Activated CD8-positive, alpha-beta T cell treated with anti-CD3 and anti-CD28 coated beads, Interleukin-2, amount 10 ng/mL, durations not matched to agents 7 days and 5 days (primary cell): ENCODE measurements at regions not wholly inside any gene's neighbourhood (a gene's known extent, or its start where the extent isn't known, plus 50 kb on each side); places are given as distances from the start of the nearest gene placed in this dataset.

Experiments
- ATAC-seq: fragments of 150-1000 bp; cut with Tn5 transposase; one replicate; pipeline ENCODE4 v1.10.0; 2021; ENCODE audit warnings: moderate library complexity
- CTCF ChIA-PET: fragments of 350-600 bp; sonication (Branson Sonifier 250); formaldehyde crosslinking; loops from one replicate; lab custom pipeline; 2021; ENCODE audit warnings: antibody characterized with exemption; lab: Charles Lee
- POLR2A ChIA-PET: fragments of 350-600 bp; sonication (Branson Sonifier 250); formaldehyde crosslinking; loops from one replicate; lab custom pipeline; 2021; ENCODE audit warnings: antibody characterized with exemption; lab: Charles Lee
- DNase-seq: peaks from one replicate; pipeline ENCODE4 v3.0.0-alpha.2; 2020
- H3K27ac Mint-ChIP-seq: one replicate; pipeline ENCODE4 v1.8.0; 2021; ENCODE audit warnings: mild to moderate bottlenecking, mixed read lengths
- H3K27me3 Mint-ChIP-seq: one replicate; pipeline ENCODE4 v1.8.0; 2021; ENCODE audit warnings: low read depth, mixed read lengths
- H3K36me3 Mint-ChIP-seq: one replicate; pipeline ENCODE4 v1.8.0; 2021; ENCODE audit warnings: low read depth, mixed read lengths
- H3K4me1 Mint-ChIP-seq: one replicate; pipeline ENCODE4 v1.8.0; 2021; ENCODE audit warnings: low read depth, mixed read lengths
- H3K4me3 Mint-ChIP-seq: one replicate; pipeline ENCODE4 v1.8.0; 2021; ENCODE audit warnings: mild to moderate bottlenecking, mixed read lengths
- H3K9me3 Mint-ChIP-seq: one replicate; pipeline ENCODE4 v1.8.0; 2022; ENCODE audit warnings: mixed read lengths; ENCODE audit not compliant: insufficient read depth

DNA sequence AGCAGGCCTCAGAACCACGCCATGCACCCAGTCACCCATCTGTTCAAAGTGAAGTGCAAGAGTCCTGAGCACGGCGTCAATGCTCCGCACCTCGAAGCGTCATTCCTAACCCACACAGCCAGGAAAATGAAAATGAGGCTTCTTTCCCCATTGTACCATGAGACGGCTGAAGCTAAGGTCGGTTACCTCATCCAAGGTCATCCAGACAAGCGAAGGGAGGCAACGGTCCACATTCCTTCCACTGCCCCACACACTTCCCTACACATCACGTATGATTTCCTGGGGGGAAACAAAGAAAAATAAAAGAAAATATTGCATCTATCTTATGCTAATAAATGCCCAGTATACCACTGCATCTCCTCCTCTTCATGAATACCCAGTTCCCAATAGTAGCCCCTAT, 113.5 kb upstream of the RAB6C start:
- Mint-ChIP-seq H3K27me3 (no peaks in the 10 kb centered on the region), H3K4me1 (no peaks in the 10 kb centered on the region), H3K36me3 (no peaks in the 10 kb centered on the region), H3K4me3 (no peak overlapping the region), H3K9me3 (no peaks in the 10 kb centered on the region), H3K27ac (no peak overlapping the region)
- DNase-seq (no peak), ATAC-seq (no peak)
- POLR2A ChIA-PET = no interaction called here
- CTCF ChIA-PET = no interaction called here

- Mint-ChIP-seq H3K9me3 (no peaks in the 10 kb centered on the region), H3K4me1 (no peaks in the 10 kb centered on the region), H3K27me3 (no peaks in the 10 kb centered on the region), H3K4me3 (no peak overlapping the region), H3K27ac (no peak overlapping the region), H3K36me3 (no peaks in the 10 kb centered on the region)
- DNase-seq (no peak), ATAC-seq (no peak)
- ChIA-PET POLR2A (no interaction called here), CTCF (no interaction called here)
Measured at GRCh38 chr2:129866391-129866790, 113.1 kb upstream of the RAB6C start.

DNA sequence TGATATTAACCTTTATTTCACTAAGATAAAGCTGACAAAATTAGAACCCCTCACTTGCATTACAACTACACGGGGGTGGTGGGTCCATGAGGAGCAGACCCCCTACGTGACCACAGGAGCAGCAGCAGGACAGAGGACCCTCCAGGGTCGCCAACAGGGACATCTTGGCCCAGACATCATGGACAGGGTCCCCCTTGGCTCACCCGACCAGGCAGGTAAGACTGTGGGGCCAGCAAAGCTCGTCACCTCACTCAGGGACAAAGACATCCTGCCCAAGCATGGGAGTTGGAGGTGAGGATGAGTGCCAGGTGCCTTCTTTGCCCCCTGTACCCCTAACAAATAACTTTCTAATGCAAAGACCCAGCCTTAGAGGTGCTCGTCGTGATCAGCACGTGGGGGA, 111.3 kb upstream of the RAB6C start:
- no peaks in the 10 kb centered on the region for H3K36me3 Mint-ChIP-seq
- ChIA-PET CTCF (no interaction called here), POLR2A (no interaction called here)
- ATAC-seq (no peak), DNase-seq (no peak)
- no peaks in the 10 kb centered on the region for H3K27me3 Mint-ChIP-seq
- H3K4me1 Mint-ChIP-seq = no peaks in the 10 kb centered on the region
- no peak overlapping the region for H3K27ac Mint-ChIP-seq
- H3K4me3 Mint-ChIP-seq = no peak overlapping the region
- H3K9me3 Mint-ChIP-seq = no peaks in the 10 kb centered on the region

DNA sequence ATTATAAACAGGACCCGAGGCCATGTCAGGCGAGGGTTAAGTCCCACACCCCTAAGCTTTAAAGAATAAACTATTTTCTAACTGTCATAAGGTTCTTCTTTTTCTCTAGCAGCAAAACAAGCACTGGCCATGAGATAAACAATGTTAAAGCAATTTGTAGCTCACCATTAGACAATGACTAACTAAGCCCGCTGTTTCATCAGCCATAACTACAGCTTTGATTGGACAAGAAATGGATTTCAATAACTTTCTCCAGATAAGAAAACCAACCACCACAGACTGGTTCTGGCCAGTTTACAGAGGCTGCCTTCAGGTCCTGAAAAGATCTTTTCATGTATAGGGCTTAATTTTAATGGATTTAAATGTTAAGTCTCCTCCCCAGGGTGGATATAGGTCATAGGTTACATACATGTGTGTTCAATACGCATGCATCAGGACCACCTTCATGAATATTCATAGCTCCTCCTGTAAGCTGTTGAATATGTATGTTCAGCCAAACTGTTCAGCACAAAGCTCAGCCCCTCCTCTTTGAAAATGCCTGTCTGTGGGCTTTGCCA, 108.7 kb upstream of the RAB6C start:
- Mint-ChIP-seq H3K36me3 (no peaks in the 10 kb centered on the region), H3K4me1 (no peaks in the 10 kb centered on the region), H3K27ac (no peak overlapping the region), H3K9me3 (no peaks in the 10 kb centered on the region), H3K27me3 (no peaks in the 10 kb centered on the region), H3K4me3 (no peak overlapping the region)
- ChIA-PET POLR2A (no interaction called here), CTCF (no interaction called here)
- ATAC-seq (no peak), DNase-seq (no peak)

DNA sequence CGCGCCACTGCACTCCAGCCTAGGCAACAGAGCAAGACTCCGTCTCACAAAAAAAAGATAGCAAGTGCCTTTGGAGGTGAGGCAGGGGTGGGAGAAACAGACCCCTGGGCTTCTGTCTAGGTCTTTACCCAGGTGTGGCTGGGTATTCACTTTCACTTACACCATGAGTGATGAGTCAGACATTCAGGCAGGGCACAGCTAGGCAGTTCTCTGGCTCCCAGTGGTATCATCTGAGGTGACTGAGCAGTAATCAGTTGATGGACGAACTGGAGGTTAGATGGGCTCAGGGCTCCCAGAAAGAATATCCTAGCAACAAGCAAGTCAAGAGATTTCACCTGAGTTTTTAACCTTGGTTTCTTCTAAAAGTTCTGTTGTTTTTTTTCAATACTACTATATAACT, 107.0 kb upstream of the RAB6C start:
- no peak overlapping the region for H3K27ac Mint-ChIP-seq
- no peak for DNase-seq

GRCh38 chr2:129876541-129876940, 102.9 kb upstream of the RAB6C start:
- no peak overlapping the region for H3K27ac Mint-ChIP-seq

More for the DNA sequence above, 107.0 kb upstream of the RAB6C start:
- Mint-ChIP-seq H3K4me3 (no peak overlapping the region), H3K4me1 (peaks cover 6% of the 10 kb centered on the region), H3K27me3 (no peaks in the 10 kb centered on the region), H3K9me3 (no peaks in the 10 kb centered on the region), H3K36me3 (no peaks in the 10 kb centered on the region)
- ChIA-PET CTCF (no interaction called here), POLR2A (no interaction called here)
- no peak for ATAC-seq

GRCh38 chr2:129877289-129877741, 102.2 kb upstream of the RAB6C start:
- Mint-ChIP-seq H3K4me1 (peaks cover 6% of the 10 kb centered on the region), H3K4me3 (peak overlapping the region; percentile 92), H3K27ac (peak overlapping the region; percentile 83), H3K9me3 (no peaks in the 10 kb centered on the region), H3K36me3 (no peaks in the 10 kb centered on the region), H3K27me3 (no peaks in the 10 kb centered on the region)
- ChIA-PET POLR2A (interaction anchor here (1.3 kb wide), 1 partner anchor 305 kb away, joined by 3 read pairs; the partner anchor contains the start of genes MZT2B and SMPD4), CTCF (interaction anchor here (0.8 to 1.4 kb wide), 2 partner anchors 13 to 465 kb away, joined by 3 to 5 read pairs; a partner anchor contains a TSS)
- peak; percentile 87 for DNase-seq
- ATAC-seq = peak; percentile 87

More at GRCh38 chr2:129876541-129876940, 102.9 kb upstream of the RAB6C start:
- DNase-seq (no peak), ATAC-seq (no peak)
- no peaks in the 10 kb centered on the region for H3K9me3 Mint-ChIP-seq
- ChIA-PET CTCF (interaction anchor here (0.8 to 1.4 kb wide), 3 partner anchors 14 to 465 kb away, joined by 3 to 5 read pairs (median 3); a partner anchor contains a TSS), POLR2A (interaction anchor here (1.3 kb wide), 1 partner anchor 305 kb away, joined by 3 read pairs; the partner anchor contains the start of genes MZT2B and SMPD4)
- H3K27me3 Mint-ChIP-seq = no peaks in the 10 kb centered on the region
- peak overlapping the region; percentile 92 for H3K4me3 Mint-ChIP-seq
- H3K36me3 Mint-ChIP-seq = no peaks in the 10 kb centered on the region
- H3K4me1 Mint-ChIP-seq = peaks cover 6% of the 10 kb centered on the region

DNA sequence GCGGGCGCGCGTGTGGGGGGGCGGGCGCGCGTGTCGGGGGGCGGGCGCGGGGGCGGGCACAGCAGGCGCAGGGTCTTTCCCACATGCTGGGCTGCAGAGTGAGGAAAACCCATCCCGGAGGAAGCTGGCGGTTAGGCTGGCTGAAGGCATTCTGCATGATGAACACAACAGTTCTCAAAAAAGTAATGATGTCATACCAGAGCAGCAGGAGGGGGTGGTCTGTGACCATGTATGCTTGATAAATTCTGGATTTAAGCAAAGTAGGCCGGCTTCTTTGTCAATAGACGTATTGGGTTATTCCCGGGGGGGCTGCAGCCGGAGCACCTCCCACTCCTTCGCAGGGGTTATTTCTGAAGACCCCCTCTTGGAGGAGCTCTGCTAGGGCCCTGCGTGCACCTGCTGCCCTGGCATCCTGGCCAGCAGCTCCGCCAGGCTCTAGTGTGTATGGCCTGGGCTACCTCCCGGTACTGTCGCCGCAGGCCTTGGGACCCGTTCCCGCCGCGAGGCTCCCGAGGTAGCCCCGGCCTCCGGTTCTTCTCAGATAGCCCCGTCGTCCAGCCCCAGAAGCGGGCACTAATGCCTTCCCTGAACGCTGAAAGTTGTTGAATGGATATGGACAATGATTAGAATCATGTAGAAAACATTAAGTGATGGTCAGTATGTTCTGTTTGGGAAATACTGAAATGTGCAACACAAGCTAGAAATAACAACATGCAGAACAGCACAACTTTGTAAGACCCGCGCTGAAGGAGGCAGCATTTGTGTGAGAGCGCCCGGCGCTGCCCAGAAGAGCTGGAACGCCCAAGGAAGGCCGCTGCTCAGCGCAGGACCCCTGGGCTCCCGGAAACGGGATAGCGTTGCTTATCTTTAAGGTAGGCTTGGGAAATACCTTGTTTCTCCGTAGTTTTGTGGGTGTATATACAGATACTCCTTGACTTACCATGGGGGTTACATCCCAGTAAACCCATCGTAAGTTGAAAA, 101.4 kb upstream of the RAB6C start:
- peak overlapping the region; percentile 57 for H3K4me3 Mint-ChIP-seq
- H3K4me1 Mint-ChIP-seq = peaks cover 6% of the 10 kb centered on the region
- no peaks in the 10 kb centered on the region for H3K36me3 Mint-ChIP-seq
- no peak for DNase-seq
- ChIA-PET CTCF (no interaction called here), POLR2A (no interaction called here)
- H3K9me3 Mint-ChIP-seq = no peaks in the 10 kb centered on the region
- H3K27me3 Mint-ChIP-seq = no peaks in the 10 kb centered on the region
- no peak overlapping the region for H3K27ac Mint-ChIP-seq
- ATAC-seq = peak; percentile 25

DNA sequence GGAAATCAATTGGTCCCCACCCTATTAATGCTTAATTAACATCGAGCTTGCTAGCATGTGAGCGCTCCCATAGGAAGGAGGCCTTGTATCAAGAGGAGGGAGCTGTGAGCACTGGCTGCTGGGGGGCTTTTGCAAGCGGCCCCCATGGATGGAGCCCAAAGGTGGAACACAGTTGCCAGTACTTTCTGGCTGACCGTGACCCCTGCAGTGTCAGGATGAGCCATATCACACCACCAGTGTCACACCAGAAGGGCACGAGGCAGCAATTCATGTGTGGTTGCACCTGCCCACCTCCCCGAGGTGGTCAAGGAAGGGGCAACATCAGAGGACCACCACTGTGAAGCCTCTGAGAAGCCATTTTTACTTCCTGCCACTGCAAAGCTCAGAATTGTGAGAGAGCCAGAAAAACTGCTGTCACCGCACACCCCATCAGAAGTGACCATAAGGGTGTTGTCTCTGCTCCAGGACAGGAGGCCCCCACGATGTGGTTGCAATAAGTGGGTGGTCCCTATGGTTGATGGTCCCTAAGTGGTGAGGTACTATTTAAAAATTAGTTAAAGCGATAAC, 99.8 kb upstream of the RAB6C start:
- Mint-ChIP-seq H3K4me1 (peaks cover 6% of the 10 kb centered on the region), H3K9me3 (no peaks in the 10 kb centered on the region), H3K4me3 (no peak overlapping the region), H3K36me3 (no peaks in the 10 kb centered on the region), H3K27ac (no peak overlapping the region), H3K27me3 (no peaks in the 10 kb centered on the region)
- no peak for ATAC-seq
- ChIA-PET POLR2A (no interaction called here), CTCF (no interaction called here)
- no peak for DNase-seq

DNA sequence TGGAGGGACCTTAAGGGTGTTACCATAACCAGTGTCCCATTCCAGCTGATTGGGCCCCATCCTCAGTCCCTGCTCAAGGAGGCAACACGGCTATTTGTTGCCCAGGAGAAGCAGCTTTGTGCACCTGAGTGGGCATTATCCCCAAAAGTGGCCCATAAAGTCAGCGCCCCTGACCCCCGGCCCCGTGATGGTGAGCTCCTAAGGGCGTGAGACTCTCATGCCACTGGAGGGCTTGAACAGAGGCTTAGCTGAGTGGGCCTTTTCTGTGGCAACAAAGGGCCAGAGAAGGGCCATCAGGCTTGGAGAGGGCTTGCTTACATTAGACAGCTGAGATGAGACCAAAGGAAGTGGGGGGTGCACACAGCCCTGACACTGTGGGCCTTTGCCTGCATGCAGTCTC, 99.2 kb upstream of the RAB6C start:
- ATAC-seq = no peak
- H3K27me3 Mint-ChIP-seq = no peaks in the 10 kb centered on the region
- no peaks in the 10 kb centered on the region for H3K36me3 Mint-ChIP-seq
- no peak for DNase-seq
- no peaks in the 10 kb centered on the region for H3K9me3 Mint-ChIP-seq
- no peak overlapping the region for H3K27ac Mint-ChIP-seq
- peaks cover 6% of the 10 kb centered on the region for H3K4me1 Mint-ChIP-seq
- ChIA-PET CTCF (no interaction called here), POLR2A (no interaction called here)
- no peak overlapping the region for H3K4me3 Mint-ChIP-seq

DNA sequence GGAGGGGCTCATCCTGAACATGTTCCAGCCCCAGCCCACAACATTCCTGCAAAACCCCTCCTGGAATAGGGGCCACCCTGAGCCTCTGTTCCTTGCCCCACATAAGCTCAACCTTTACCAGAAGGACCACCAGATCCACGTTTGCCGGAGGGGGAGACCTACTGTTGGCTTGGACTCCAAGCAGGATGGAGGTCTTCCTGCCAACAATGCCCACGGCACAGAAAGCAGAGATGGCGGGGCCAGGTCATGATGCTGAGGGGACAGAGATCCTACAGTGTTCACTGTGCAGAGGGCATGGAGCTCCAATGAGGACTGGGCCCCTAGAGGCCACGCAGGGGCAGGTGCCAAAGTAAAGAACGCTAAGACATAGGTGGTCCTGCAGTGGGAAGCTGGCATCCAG, 98.5 kb upstream of the RAB6C start:
- Mint-ChIP-seq H3K36me3 (no peaks in the 10 kb centered on the region), H3K27ac (no peak overlapping the region), H3K9me3 (no peaks in the 10 kb centered on the region), H3K4me3 (no peak overlapping the region), H3K27me3 (no peaks in the 10 kb centered on the region), H3K4me1 (peaks cover 6% of the 10 kb centered on the region)
- ATAC-seq (no peak), DNase-seq (no peak)
- ChIA-PET POLR2A (no interaction called here), CTCF (no interaction called here)
